Suprapubic skin (tissue), 4 donors: ENCODE measurements at regions not wholly inside any gene's neighbourhood (a gene's known extent, or its start where the extent isn't known, plus 50 kb on each side); places are given as distances from the start of the nearest gene placed in this dataset.

Experiments
- CTCF ChIP-seq, 2 donors: fragments of 200-600 bp in 1 of 2; fragments of 450-650 bp in 1 of 2; sonication (generic) in 1 of 2; IDR thresholded peaks; one replicate each; pipeline ENCODE4 v1.5.1; 2016 to 2019; ENCODE audit warnings: antibody characterized with exemption in 2 of 2, mild to moderate bottlenecking in 1 of 2, moderate library complexity in 1 of 2
- EP300 ChIP-seq: sonication (generic); formaldehyde crosslinking; IDR thresholded peaks from one replicate; pipeline ENCODE4 v1.6.1; 2017; ENCODE audit warnings: antibody characterized with exemption
- POLR2A ChIP-seq, 2 donors: fragments of 450-650 bp; IDR thresholded peaks; one replicate each; pipeline ENCODE4 v1.6.1; 2017; ENCODE audit warnings: antibody characterized with exemption in 2 of 2, mild to moderate bottlenecking in 2 of 2, moderate library complexity in 2 of 2
- POLR2AphosphoS5 ChIP-seq, 3 donors: sonication (generic); formaldehyde crosslinking; IDR thresholded peaks; one replicate each; pipeline ENCODE4 v1.6.1; 2017; ENCODE audit warnings: antibody characterized with exemption in 3 of 3

- no peak for TF ChIP-seq POLR2A (IDR thresholded peaks at IDR 0.05)
- no peak for TF ChIP-seq CTCF (IDR thresholded peaks at IDR 0.05)
- no peak for TF ChIP-seq POLR2AphosphoS5 (IDR thresholded peaks at IDR 0.05)
- no peak for TF ChIP-seq EP300
Measured at GRCh38 chr11:96470521-96470920, 80.7 kb downstream of the JRKL start.
